HG02763 (cell line): ENCODE measurements at regions not wholly inside any gene's neighbourhood (a gene's known extent, or its start where the extent isn't known, plus 50 kb on each side); places are given as distances from the start of the nearest gene placed in this dataset.
"Not testable (repeated sequence)": the region's sequence is repeated elsewhere in the genome, so short reads cannot be mapped to it uniquely, and the experiment has no call there.

Source experiments
- ATAC-seq: cut with Tn5 transposase; IDR thresholded peaks from one replicate; pipeline ENCODE4 v1.9.1; 2021; ENCODE audit warnings: mild to moderate bottlenecking, moderate library complexity; ENCODE audit not compliant: unreplicated experiment

DNA sequence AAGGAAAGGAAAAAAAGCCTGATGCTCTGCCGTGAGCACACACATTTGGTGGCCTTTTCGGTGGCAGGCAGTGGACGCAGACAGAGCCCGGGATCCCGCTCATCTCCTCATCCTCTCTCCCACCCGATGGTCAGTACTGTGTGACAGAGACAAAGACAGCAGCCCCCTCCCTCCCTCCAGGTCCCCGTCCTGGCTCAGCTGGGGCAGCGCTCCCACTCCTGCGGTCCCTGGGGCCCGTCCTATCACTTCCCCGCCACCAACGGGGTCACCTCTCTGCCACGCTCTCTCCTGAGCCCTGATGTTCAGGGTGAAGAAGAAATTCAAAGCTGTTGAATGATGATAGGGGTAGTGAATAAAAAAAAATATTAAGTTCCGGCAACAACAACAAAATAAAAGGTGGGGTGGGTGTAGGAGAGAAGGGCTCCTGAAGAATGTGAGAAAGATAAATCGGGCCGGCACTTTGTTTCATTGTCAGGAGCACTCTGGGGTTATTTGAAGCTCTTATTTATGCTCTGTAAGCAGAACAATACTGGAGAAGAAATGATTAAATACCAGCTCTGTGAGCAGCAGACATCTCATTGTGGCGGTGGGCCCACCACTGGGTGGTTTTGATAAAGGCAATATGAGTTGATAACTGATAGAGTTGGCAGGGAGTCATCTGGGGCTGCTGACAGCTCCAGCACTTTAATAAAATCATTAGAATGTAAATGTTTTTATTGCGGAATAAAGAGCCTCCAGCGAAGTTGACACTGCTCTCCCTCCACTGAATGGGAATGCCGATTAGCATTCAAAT lies 417.7 kb downstream of the IRX1 start:
- no peak for ATAC-seq

GRCh38 chr5:4015709-4016108 lies 420.1 kb downstream of the IRX1 start:
- no peak for ATAC-seq

DNA sequence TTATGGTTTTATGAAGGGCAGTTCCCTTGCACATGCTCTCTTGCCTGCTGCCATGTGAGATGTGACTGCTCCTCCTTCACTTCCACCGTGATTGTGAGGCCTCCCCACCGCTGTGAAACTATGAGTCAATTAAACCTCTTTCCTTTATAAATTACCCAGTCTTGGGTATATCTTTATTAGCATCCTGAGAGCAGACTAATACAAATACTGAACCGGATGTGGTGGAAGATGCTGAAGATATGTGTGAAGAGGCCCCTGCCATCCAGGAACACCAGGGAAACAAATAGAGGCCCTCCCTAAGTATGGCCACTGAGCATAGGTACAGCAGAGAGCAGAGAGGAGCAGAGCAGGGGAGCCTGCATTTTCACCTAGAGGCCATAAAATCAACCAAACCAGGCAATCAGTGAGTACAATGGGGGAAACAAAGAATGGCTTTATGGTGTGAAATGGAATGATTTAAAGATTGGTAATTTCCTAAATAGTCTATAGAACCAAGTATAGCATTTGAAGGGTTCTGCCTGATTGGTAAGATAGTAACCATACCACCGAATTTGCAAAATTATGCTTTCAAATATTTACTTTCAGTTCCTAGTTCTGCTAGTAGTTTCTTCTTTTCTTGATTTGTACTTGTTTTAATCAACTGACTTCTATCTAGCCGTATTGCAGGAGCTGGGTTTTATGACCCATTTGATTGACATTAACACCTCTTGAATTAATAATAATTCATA lies 421.6 kb downstream of the IRX1 start:
- no peak for ATAC-seq

GRCh38 chr5:4018007-4018406 lies 422.4 kb downstream of the IRX1 start:
- no peak for ATAC-seq

GRCh38 chr5:4019009-4019769 lies 423.6 kb downstream of the IRX1 start:
- no peak for ATAC-seq

GRCh38 chr5:4019841-4020240 lies 424.2 kb downstream of the IRX1 start:
- ATAC-seq: no peak

DNA sequence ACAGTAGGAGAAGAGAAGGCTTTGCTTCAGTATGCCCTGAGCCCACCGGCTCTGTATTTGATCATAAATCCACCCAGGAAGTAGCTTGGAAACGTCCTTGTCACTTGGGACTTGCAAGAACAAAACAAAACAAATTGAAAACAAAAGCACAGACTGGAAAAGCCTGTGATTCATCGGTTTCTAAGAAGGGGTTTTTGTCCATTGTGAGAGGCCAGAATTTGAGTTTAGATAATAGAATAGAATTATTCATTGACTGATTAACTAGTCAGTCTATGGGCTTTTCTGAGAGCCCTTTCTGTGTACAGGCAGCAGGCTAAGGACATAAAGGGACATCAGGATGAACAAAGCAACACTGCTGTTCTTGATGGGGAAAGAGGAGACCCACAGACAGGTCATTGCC lies 424.8 kb downstream of the IRX1 start:
- no peak for ATAC-seq

DNA sequence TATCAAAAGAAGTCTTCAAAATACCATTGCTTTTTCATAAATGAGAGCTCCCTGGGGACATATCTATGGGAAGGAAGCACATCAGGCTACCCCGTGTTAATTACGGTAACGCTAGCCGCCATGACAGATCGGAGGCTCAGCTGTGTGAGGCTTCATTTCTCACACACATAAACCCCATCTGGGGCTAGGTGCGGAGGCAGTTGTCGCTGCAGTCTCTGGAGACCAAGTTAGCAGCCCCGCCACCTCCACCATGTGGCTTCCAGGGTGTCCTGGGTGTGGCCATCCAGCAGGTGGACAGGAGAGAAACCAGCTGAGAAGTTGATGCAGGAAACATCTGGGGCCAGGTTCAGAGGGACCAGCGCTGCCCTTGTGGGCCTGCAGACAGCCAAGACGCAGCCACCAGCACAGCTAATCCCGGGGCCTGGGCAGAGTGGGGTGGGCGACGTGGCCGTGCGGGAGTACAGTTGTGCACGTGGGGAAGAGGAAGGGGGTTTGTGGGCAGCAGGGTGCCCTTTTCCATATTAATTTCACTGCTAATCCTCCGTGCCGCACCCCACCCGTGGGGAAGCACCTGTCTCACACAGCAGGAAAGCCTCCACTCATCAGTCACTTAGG lies 426.5 kb downstream of the IRX1 start:
- no peak for ATAC-seq

- ATAC-seq: no peak
Measured at GRCh38 chr5:4023091-4023752, 427.6 kb downstream of the IRX1 start.

- no peak for ATAC-seq
Measured at GRCh38 chr5:4023753-4024335, 428.2 kb downstream of the IRX1 start.

- no peak for ATAC-seq
Measured at GRCh38 chr5:4027088-4027734, 431.6 kb downstream of the IRX1 start.

DNA sequence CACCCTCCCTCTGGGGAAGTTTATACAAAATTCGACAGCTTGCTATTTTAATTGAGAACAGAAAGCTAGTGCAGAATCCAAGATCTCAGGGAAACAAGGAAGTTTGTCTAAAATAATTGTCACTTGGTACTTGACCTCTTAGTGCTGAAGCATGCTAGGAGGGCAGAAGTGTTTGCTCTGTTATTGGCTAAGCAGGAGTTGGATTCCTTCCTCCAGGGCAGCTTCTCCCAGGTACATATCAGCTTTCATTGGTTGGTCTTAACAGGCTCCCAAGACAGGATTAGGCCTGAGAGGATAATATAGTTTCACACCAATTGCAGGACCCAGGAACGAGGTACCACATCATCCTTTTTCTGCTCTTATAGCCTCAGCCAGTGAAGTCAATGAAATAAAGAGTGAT lies 432.8 kb downstream of the IRX1 start:
- ATAC-seq: no peak

DNA sequence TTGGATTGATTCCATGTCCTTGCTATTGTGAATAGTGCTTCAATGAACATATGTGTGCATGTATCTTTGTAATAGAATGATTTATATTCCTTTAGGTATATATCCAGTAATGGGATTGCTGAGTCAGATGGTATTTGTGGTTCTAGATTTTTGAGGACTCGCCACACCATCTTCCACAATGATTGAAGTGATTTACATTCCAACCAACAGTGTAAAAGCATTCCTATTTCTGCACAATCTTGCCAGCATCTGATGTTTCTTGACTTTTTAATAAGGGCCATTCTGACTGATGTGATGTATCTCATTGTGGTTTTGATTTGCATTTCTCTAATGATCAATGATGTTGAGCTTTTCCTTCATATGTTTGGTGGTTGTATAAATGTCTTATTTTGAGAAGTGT lies 437.9 kb downstream of the IRX1 start:
- ATAC-seq: not testable (repeated sequence)

DNA sequence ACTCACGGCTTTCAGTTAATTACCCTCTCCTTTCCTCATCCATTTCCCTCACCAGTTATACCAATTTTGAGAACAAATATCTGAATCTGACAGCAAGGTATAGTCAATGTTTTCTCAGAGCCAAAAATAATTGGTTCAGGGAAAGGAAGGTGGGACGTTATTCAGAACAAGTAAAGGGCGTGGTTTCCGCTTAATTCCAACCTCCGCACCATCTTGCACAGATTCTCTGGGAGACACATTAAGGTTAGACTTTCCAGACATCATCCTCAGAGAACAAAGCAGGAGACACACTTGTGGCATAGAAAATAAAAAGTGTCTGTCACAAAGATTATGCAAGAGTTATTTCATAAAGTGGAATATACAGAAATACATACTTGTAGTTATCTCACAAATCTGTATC lies 441.2 kb downstream of the IRX1 start:
- ATAC-seq: no peak

DNA sequence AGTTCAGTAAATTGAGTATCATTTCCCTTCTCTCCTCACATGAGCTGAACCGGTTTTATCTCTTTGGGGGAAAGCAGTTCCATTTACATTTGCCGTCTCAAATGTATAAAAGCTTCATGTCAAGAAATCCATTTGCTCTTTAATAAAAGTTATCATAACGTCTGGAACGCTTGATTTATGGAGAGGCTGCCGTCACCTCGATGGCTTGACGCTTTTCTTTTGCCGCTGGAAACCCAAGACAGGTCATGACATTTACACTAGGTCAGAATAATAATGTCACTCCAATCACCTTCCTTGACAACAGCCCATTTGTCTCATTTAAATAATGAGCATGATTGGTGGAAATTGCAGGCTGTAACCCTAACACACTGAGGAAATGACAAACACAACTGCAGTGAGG lies 443.4 kb downstream of the IRX1 start:
- no peak for ATAC-seq

- no peak for ATAC-seq
Measured at GRCh38 chr5:4042311-4042710, 446.7 kb downstream of the IRX1 start.

- no peak for ATAC-seq
Measured at GRCh38 chr5:4043135-4043534, 447.5 kb downstream of the IRX1 start.

DNA sequence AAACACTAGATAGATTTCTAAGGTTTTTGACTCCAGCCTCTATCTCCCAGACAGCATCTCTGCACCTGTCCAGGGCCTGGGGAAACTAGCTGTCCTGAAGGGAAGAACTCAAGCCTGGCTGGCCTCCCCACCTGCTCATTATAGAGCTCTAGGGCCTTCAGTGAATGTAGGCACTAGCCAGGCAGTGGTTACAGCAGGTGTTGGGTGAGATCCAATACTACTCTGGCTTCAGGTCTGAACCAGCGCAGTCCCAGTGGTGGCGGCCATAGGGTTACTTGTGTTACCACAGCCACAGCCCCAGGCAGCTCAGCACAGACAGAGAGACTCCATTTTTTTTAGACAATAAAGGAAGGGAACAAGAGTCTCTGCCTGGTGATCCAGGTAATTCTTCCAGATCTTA lies 449.2 kb downstream of the IRX1 start:
- no peak for ATAC-seq

- no peak for ATAC-seq
Measured at GRCh38 chr5:4048398-4048797, 452.8 kb downstream of the IRX1 start.

DNA sequence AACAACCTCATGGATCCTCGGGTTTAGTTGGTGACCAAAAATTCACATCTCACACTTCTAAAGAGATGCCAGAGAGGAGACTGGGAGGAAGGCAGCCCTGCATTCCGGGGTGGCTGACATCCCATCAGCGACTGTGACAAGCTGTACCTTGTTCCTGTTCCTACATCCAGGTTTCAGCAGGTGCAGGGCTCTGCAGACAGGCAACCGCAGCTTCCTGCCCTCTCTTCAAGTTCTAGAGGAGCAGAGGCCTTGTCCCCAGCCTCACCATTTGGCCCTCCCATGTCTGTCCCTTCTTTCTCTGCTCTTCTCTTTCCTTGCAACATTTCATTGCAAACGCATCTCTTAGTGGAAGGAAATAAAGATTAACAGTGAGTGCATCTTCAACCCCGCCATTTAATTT lies 454.6 kb downstream of the IRX1 start:
- ATAC-seq: no peak
